Uterus (tissue), 3 donors: ENCODE measurements at regions not wholly inside any gene's neighbourhood (a gene's known extent, or its start where the extent isn't known, plus 50 kb on each side); places are given as distances from the start of the nearest gene placed in this dataset.

ENCODE experiments used
- DNase-seq, 2 donors: peaks; one replicate each; pipeline ENCODE4 v3.0.0-alpha.2; 2019 to 2020
- H3K27ac ChIP-seq, 2 donors: fragments of 200-600 bp; sonication (generic); 1 replicate in 1 of 2; 2 replicates in 1 of 2; pipeline ENCODE4 v1.5.1; 2016 to 2018
- H3K27me3 ChIP-seq, 2 donors: fragments of 200-600 bp; sonication (generic); one replicate each; pipeline ENCODE4 v1.5.1; 2018 to 2019; ENCODE audit warnings: control low read depth in 1 of 2
- H3K36me3 ChIP-seq, 2 donors: fragments of 200-600 bp; sonication (generic); one replicate each; pipeline ENCODE4 v1.5.1; 2019; ENCODE audit warnings: control low read depth in 1 of 2
- H3K4me1 ChIP-seq, 2 donors: fragments of 200-600 bp; sonication (generic); one replicate each; pipeline ENCODE4 v1.5.1; 2018 to 2019; ENCODE audit warnings: control low read depth in 1 of 2
- H3K4me3 ChIP-seq, 2 donors: fragments of 200-600 bp; sonication (generic); 1 replicate in 1 of 2; 2 replicates in 1 of 2; pipeline ENCODE4 v1.5.1; 2018 to 2019; ENCODE audit warnings: mild to moderate bottlenecking in 1 of 2
- H3K9me3 ChIP-seq, 2 donors: fragments of 200-600 bp; sonication (generic); one replicate each; pipeline ENCODE4 v1.5.1; 2019; ENCODE audit warnings: control low read depth in 1 of 2
- POLR2A ChIP-seq, 2 donors: fragments of 450-650 bp; IDR thresholded peaks; one replicate each; pipeline ENCODE4 v1.6.1; 2016; ENCODE audit warnings: antibody characterized with exemption in 2 of 2, mild to moderate bottlenecking in 1 of 2, moderate library complexity in 1 of 2
- intact Hi-C: fragments of 100-400 bp; cut with DNase I; formaldehyde crosslinking; loops from one replicate; pipeline ENCODE4 v1.15.1; 2023; ENCODE audit warnings: low total_unique reads
- TF ChIP-seq, protein P1 (sequence below), 4 experiments: fragments of 200-600 bp in 2 of 4; fragments of 450-650 bp in 2 of 4; sonication (generic) in 2 of 4; IDR thresholded peaks; one replicate each; pipeline ENCODE4 v1.5.1; 2016 to 2019; ENCODE audit warnings: antibody characterized with exemption in 4 of 4, mild to moderate bottlenecking in 2 of 4, moderate library complexity in 1 of 4
- donor health status: DM: yes; HTN: yes; CAD: no.

DNA sequence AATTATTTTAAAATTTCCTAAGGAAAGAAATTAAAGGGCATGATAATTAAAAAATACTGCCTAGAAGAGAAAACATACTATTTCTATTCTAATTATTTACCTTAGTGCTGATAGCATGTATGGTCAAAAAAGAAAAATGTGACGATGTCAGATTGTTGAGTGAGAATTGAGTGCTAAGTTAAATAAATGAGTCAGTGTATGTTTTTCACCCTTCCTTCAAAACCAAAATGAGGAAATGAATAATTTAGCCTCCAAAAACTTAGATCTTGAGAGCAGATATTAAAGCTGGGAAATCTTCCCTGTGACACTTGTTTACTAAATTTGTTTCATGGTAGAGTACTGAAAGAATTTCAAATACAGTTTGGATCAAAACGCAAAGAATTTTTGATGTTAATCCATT, 58.6 kb upstream of the NYAP2 start:
- no peaks in the 10 kb centered on the region for H3K27me3 ChIP-seq
- no peak overlapping the region for H3K4me3 ChIP-seq
- no peaks in the 10 kb centered on the region for H3K4me1 ChIP-seq
- H3K9me3 ChIP-seq, result no peaks in the 10 kb centered on the region
- intact Hi-C loops, result no loop called here
- no peaks in the 10 kb centered on the region for H3K36me3 ChIP-seq
- H3K27ac ChIP-seq, result no peak overlapping the region
- DNase-seq, result no peak
- TF ChIP-seq, protein P1, sequence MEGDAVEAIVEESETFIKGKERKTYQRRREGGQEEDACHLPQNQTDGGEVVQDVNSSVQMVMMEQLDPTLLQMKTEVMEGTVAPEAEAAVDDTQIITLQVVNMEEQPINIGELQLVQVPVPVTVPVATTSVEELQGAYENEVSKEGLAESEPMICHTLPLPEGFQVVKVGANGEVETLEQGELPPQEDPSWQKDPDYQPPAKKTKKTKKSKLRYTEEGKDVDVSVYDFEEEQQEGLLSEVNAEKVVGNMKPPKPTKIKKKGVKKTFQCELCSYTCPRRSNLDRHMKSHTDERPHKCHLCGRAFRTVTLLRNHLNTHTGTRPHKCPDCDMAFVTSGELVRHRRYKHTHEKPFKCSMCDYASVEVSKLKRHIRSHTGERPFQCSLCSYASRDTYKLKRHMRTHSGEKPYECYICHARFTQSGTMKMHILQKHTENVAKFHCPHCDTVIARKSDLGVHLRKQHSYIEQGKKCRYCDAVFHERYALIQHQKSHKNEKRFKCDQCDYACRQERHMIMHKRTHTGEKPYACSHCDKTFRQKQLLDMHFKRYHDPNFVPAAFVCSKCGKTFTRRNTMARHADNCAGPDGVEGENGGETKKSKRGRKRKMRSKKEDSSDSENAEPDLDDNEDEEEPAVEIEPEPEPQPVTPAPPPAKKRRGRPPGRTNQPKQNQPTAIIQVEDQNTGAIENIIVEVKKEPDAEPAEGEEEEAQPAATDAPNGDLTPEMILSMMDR (IDR thresholded peaks at IDR 0.05), result no peak
- no peak for TF ChIP-seq POLR2A (IDR thresholded peaks at IDR 0.05)

- Histone ChIP-seq H3K27me3 (no peaks in the 10 kb centered on the region), H3K9me3 (no peaks in the 10 kb centered on the region), H3K4me1 (no peaks in the 10 kb centered on the region), H3K27ac (no peak overlapping the region), H3K4me3 (no peak overlapping the region), H3K36me3 (no peaks in the 10 kb centered on the region)
- TF ChIP-seq, protein P1 (IDR thresholded peaks at IDR 0.05), result no peak
- TF ChIP-seq POLR2A (IDR thresholded peaks at IDR 0.05), result no peak
- intact Hi-C loops, result no loop called here
- DNase-seq, result no peak
Measured at GRCh38 chr2:225337183-225337582, 62.3 kb upstream of the NYAP2 start.

GRCh38 chr2:225334514-225334913, 65.0 kb upstream of the NYAP2 start:
- no peaks in the 10 kb centered on the region for H3K36me3 ChIP-seq
- no peak overlapping the region for H3K4me3 ChIP-seq
- no peaks in the 10 kb centered on the region for H3K4me1 ChIP-seq
- TF ChIP-seq, protein P1 (IDR thresholded peaks at IDR 0.05), result no peak
- TF ChIP-seq POLR2A (IDR thresholded peaks at IDR 0.05), result no peak
- H3K27me3 ChIP-seq, result no peaks in the 10 kb centered on the region
- intact Hi-C loops, result no loop called here
- DNase-seq, result no peak
- H3K27ac ChIP-seq, result no peak overlapping the region
- no peaks in the 10 kb centered on the region for H3K9me3 ChIP-seq

DNA sequence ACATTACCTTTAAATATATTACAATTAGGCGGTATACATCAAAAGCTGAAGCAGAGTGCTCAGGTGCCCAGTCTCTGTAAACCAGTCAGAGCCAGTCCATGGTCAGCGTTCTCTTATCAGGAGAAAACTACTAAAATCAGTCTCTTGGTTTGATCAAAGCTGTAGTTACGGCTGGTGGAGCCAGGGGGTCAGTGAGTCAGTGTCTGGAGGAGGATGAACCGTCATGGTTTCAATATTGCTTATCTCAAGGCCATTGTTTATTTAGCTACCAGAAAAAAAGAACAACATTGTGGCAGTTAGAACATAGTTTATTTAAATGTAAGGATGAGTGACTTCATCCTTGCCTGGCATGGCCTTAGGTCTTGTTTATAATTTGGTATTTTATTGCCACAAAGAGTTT, 71.3 kb upstream of the NYAP2 start:
- H3K27me3 ChIP-seq, result no peaks in the 10 kb centered on the region
- no peak overlapping the region for H3K4me3 ChIP-seq
- no peaks in the 10 kb centered on the region for H3K4me1 ChIP-seq
- H3K9me3 ChIP-seq, result no peaks in the 10 kb centered on the region
- intact Hi-C loops, result no loop called here
- TF ChIP-seq, protein P1 (IDR thresholded peaks at IDR 0.05), result no peak
- TF ChIP-seq POLR2A (IDR thresholded peaks at IDR 0.05), result no peak
- no peak for DNase-seq
- H3K36me3 ChIP-seq, result no peaks in the 10 kb centered on the region
- no peak overlapping the region for H3K27ac ChIP-seq

DNA sequence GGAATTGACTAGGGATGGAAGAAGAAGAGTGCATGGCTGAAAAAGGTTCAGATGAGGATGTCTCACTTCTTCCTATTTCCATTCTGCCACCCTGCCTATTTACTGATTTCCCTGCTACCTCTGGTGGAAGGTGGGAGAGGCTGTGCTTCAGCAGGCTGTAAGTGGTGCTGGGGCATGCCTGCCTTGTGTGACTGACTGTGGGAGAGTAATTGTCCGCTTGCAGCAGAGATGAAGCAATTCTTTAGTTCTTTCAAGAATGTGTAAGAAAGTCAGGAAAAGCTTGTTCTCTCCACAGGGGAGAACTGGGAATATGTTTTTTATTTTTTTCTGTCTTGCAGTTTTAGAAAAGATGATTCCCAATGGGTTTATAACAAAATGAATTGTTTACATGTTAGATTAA, 72.5 kb upstream of the NYAP2 start:
- TF ChIP-seq, protein P1 (IDR thresholded peaks at IDR 0.05), result no peak
- no peak for TF ChIP-seq POLR2A (IDR thresholded peaks at IDR 0.05)
- no peak for DNase-seq
- H3K4me3 ChIP-seq, result no peak overlapping the region
- no peaks in the 10 kb centered on the region for H3K4me1 ChIP-seq
- H3K27me3 ChIP-seq, result no peaks in the 10 kb centered on the region
- intact Hi-C loops, result no loop called here
- no peaks in the 10 kb centered on the region for H3K36me3 ChIP-seq
- H3K9me3 ChIP-seq, result no peaks in the 10 kb centered on the region
- H3K27ac ChIP-seq, result no peak overlapping the region
